GM18499 (cell line): ENCODE measurements at regions not wholly inside any gene's neighbourhood (a gene's known extent, or its start where the extent isn't known, plus 50 kb on each side); places are given as distances from the start of the nearest gene placed in this dataset.

Source experiments
- ATAC-seq: cut with Tn5 transposase; IDR thresholded peaks from one replicate; pipeline ENCODE4 v1.9.1; 2021; ENCODE audit warnings: moderate number of reproducible peaks; ENCODE audit not compliant: insufficient read depth, unreplicated experiment

- ATAC-seq, result no peak
Observed at GRCh38 chr2:18428516-18428915, 131.9 kb downstream of the RDH14 start.

DNA sequence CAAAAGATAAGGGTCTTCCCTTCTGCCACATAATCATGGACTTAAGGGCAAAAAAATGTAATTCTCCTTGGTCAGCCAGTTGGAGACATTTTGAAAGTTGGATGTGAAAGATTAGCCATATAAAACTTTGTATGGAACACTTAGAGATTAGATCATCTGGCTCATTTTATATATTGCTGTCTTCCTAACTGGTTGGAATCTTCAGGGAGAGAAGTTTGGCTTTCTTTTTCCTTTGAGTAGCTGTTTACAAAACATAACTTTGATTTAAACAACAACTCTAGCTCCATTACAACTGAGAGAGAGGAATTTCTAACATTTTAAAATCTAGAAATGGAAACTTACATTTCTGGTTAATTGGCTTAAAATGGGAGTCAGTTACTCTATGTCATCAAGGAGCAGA lies 132.7 kb downstream of the RDH14 start:
- no peak for ATAC-seq

GRCh38 chr2:18426174-18426573 lies 134.3 kb downstream of the RDH14 start:
- ATAC-seq, result no peak

DNA sequence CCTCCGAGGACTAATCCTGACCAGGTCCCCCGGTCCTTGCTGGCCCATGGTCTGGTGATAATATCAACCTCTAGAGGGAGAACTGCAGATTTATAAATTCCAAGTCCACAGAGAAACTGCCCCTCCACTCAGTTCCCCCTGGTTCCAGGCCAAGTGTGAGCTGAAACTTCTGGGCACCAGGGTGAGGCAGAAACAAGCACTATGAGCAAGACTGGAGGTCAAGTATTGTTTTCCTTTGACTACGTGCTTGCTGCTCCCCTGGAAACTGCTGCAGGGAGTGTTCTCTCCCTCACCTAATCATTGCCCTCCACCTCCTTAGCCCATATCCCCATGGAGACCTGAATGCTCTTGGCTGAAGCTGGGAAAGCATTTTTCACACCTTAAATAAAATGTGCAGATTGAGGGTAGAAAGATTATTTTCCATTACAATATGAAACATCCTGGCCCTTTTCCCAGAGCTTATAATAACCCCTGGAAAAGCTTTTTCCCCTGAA lies 135.2 kb downstream of the RDH14 start:
- ATAC-seq, result no peak

GRCh38 chr2:18423636-18424035 lies 136.8 kb downstream of the RDH14 start:
- ATAC-seq, result no peak

DNA sequence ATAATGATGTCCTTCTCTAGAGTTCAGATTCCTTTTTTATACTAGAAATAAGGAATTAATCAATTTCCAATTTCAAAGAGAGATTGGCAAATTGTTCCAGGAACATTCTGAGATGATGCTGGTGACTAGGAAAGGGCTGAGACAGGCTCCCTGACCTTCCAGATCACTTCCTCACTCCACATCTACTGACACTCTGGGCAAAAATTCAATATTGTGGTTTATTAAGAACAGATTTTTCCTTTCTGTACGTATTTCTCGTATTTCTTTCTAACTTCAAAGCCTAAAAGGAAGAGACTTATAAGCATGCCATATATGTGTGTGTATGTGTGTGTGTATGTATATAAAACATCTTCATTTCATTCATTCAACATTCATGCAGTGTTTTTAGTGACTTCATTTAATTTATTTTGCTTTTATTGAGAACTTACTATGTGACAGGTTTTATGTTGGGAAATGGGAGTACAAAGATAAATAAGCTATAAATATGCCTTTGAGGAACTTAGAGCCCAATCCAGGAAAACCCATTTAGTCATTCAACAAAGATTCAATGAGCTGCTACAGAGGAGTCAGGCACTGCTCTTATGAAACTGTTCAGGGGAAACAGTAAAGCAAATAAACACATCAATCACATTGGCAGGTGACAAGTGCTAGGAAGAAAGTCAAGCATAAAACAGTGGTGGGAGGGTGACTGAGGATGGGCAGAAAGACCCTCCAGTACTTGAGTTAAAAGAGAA lies 137.9 kb downstream of the RDH14 start:
- ATAC-seq, result no peak

GRCh38 chr2:18413676-18414396 lies 146.6 kb downstream of the RDH14 start:
- ATAC-seq, result no peak

DNA sequence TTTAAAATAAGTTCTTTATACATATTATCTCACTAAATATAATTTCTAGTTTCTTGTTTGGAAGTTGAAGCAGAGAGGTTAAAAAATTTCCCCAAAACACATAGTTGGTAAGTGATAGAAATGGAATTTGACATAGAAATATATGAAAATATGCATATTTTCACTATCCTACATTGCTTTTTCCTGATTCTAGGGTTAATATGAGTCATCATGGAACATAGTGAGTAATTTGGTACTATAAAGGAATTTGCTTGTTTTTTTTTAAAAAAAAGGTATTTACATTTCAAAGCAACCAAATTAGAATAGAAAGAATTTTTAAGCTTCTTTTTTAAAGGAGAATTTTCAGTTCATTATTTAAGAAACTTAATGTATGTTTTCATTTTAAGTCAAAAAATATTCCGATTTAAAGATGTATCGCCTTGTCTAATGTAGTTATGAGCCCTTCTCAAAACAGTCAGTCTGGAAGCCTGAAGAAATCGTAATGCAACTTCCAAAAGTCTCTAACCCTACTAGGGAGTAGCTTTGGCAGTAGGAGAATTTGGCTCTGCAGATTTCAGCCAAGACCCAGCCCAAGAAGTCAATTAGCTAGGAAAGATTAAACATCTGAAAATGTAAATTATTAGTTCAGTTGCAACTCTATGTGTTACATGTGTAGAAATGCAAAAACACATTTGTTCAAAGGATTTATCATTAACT lies 147.3 kb downstream of the RDH14 start:
- ATAC-seq, result no peak

DNA sequence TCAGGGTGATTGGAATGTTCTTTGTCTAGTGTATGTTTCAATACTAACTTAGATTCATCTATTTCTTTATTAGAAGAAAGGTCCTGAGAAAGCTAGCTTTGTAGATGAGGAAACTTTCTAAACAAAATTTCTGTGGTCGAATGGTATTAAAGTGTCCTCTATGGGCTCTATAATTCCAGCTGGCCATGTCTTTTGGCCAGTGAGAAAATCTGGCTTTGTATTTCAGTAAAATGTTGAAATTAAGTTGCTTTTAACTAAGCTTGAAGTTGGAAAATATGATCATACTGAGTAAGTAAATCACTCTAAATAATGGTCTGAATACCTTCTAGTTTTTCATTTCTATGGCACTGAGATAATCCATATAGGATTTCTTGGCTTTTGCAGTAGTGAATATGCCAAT lies 148.8 kb downstream of the RDH14 start:
- ATAC-seq, result no peak

DNA sequence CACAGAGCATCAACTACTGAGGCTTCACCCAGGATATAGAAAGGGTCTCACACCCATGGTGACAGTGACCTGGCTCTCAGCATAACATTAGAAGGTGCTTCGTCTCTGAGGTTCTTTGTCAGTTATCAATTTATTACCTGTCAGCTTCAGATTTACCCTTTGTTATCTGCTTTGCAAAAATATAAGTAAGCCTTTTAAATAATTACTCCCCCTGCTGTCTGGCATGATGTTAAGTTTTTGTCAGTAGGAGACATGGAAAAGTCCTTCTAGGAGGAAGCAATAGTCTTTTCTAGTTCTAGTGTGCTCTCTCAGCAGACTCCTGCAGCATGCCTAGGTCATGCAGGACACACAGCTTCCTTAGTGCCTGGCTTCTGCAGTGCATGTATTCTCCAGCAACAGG lies 149.9 kb downstream of the RDH14 start:
- ATAC-seq, result no peak

DNA sequence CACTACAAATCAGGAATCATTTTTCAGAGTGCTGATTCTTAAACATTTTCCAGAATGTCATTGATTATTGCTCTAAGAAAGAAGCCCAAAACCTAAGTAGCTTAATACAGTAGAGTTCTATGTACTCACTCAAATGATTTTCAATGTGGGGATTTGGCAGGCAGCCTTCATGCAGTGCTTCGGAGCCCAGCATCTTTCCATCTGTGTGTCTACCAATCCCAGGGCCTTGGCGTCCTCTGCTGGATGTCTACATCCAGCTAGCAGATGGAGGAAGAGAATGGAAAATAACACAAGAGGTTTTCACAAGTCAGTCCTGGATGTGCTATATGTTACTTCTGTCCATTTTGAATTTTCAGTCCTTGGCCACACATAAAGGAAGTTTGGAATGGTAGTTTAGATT lies 151.8 kb downstream of the RDH14 start:
- no peak for ATAC-seq

DNA sequence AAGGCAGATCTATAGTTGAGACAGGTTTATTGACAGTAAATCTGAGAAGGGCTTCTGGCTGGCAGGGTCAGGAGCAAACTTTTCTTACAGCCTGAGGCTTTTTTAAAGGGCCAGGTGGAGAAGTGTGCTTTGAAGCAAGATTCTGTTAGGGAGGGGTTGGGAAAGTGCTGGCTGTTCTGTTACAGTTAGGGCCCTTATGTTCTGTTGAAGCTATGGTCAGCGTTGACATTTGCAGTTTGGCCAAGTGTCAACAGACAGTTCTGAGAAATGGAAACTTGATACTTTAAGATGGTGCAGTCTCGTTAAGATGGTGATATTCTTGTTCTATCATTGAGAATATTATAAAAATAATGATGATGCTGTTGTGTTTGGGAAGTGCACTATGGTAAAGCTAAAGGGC lies 154.2 kb downstream of the RDH14 start:
- no peak for ATAC-seq

DNA sequence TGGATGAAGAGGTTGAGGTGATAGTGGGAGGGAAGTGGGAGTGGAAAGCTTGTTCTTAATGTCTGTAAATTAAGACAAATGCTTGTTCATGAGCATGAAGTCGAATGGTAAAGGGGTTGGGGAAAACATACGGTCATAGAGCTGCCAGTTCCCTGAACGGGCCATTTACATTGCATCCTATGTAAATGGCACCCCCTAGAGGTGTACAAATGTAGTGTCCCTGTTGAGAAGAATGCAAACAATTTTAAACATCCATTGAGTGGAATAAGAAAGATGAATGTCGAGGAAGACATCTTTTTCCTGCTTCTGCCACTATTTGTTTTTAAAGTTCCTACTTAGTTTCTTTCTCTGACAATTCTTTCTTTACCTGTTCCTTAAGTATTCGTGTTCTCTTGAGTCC lies 155.7 kb downstream of the RDH14 start:
- no peak for ATAC-seq

DNA sequence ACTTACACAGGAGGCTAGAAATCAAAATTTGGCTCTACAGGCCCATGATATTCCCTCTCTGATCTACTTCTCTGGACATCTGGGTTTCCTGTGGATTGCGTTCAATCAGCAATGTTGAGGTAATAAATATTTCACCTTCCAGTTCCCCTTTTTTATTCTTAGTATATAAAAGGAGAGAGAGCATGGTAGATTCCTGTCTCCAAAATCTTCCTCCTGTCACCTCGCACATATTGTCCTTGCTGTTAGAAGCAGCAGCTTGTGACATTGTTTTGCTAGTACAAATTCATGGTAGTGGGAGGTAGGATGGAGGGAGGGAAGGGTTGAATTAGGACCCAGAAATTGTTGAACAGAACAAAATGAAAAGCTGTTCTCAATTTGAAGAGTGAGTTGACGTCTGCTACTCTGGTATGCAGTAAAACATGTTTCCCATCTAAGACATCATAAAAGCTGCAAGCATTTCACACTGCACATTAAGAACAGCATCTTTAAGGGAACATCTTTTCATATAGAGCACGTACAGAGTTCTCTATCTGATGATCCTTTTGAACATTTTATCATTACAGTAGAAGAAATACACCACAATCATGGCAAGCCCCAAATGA lies 156.4 kb downstream of the RDH14 start:
- ATAC-seq, result no peak

DNA sequence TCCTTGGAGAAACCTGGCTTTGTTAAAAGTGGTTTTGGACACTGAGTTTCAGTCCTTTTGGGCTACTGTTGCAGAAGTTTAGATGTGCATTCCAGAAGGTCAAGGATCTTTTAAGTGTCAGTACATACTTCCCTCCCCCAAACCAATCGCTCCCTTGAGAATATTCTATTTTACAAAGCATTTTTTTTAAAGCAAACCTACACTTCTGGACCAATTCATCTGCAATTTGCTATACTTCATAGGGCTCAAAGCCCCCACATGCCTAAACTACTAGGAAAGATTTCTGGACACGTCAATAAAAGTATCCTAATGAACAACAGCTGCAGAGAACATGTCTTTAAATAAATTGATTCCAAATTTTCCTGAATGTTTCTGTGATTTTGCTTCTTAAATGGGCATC lies 157.6 kb downstream of the RDH14 start:
- no peak for ATAC-seq

GRCh38 chr2:18401471-18401870 lies 159.0 kb downstream of the RDH14 start:
- no peak for ATAC-seq

GRCh38 chr2:18399601-18400000 lies 160.9 kb downstream of the RDH14 start:
- no peak for ATAC-seq

DNA sequence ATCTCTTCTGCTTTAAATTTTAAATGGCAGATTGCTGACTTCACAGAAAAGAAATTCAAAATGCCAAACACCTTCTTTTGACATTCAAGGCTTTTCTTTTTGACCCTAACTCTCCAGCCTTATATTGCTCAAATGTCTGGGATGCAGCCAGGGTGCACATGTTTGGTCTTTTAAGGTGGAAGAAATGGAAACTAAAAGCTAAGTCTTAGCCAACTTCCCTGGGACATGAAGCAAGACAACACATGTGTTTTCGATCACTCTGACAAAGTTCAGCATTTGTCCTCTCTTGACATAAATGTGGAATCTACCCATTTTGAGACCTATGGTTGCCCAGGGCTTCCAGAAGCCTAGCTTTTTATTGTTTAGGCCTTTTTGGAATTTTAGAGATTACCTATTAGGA lies 161.6 kb downstream of the RDH14 start:
- no peak for ATAC-seq

DNA sequence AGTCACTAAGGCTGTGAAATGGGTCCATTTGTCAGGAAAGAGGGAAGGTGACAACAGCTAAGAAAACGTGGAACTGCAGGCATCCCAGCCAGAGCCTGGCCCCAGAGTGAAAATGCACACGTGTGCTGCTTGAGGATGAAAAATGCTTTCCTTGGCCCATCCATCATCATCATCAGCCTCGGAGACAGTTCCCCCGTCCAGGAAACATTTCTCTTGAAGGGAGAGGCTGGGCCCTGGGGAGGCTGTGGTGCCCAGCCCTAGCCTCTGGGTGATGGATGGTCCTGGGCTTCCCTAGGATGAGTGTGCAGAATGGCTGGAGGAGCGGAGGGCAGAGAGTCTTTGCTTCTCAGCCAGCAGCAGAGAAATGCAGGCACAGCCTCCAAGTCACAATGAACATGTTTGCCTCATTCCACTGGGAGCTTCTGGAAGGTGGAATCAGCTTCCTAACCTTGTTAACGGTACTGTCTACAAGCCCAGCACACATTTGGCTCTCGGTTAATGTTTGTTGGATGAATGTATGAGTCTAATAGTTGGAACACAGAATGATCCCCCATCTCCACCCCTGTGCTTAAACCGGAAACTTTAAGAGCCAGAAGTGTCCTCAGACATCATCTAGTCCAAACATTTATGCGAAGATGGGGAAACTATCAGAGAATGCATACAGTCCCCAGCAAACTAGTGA lies 164.0 kb downstream of the RDH14 start:
- ATAC-seq, result no peak

DNA sequence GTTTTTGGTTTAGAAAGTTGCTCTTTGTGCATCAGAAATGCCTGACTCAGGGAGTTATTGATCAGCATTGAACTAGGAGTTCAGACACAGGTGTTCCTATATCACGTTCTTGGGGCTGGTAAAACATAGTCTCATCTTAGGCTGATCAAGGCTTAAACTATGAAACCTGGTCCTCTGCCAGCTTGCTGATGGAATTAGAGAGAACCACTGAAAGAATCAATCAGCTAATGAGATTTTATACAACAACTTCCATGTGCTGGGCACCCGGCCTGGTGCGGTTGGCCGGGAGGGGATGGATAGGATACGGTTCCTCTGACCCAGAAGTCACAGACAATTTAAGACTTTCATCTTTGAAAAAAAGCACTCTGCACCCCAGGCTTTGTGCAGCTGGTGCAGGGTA lies 164.9 kb downstream of the RDH14 start:
- ATAC-seq, result no peak
